ENCODE measurements at regions not wholly inside any gene's neighbourhood (a gene's known extent, or its start where the extent isn't known, plus 50 kb on each side); places are given as distances from the start of the nearest gene placed in this dataset.

- H3K36me3 ChIP-seq (ENCODE audit: control insufficient read depth, insufficient read depth, low read length), result no peaks in the 10 kb centered on the region
- no peaks in the 10 kb centered on the region for H3K9me3 Mint-ChIP-seq (ENCODE audit: unreplicated experiment)
- intact Hi-C loops (cut with micrococcal nuclease; ENCODE audit: unreplicated experiment), result no loop called here
- no peak overlapping the region for H3K4me3 Mint-ChIP-seq (ENCODE audit: unreplicated experiment)
- no TSS peak for BruUV-seq (replicated peaks)
- CTCF ChIA-PET, result no interaction called here
- H3K4me1 ChIP-seq, result peaks cover 4% of the 10 kb centered on the region; the same call in 1 of the 2 replicates
- TF ChIP-seq, protein P1, sequence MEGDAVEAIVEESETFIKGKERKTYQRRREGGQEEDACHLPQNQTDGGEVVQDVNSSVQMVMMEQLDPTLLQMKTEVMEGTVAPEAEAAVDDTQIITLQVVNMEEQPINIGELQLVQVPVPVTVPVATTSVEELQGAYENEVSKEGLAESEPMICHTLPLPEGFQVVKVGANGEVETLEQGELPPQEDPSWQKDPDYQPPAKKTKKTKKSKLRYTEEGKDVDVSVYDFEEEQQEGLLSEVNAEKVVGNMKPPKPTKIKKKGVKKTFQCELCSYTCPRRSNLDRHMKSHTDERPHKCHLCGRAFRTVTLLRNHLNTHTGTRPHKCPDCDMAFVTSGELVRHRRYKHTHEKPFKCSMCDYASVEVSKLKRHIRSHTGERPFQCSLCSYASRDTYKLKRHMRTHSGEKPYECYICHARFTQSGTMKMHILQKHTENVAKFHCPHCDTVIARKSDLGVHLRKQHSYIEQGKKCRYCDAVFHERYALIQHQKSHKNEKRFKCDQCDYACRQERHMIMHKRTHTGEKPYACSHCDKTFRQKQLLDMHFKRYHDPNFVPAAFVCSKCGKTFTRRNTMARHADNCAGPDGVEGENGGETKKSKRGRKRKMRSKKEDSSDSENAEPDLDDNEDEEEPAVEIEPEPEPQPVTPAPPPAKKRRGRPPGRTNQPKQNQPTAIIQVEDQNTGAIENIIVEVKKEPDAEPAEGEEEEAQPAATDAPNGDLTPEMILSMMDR (IDR thresholded peaks at IDR 0.05; ENCODE audit: insufficient read depth in 1 of 2, low read depth in 1 of 2, low read length in 1 of 2, severe bottlenecking in 1 of 2, unreplicated experiment in 1 of 2), result no peak
- H3K4me1 Mint-ChIP-seq (ENCODE audit: low read depth, unreplicated experiment), result no peaks in the 10 kb centered on the region
- no peak overlapping the region for H3K27ac Mint-ChIP-seq (ENCODE audit: unreplicated experiment)
- peaks cover 21% of the 10 kb centered on the region for H3K27me3 Mint-ChIP-seq (ENCODE audit: insufficient read depth, unreplicated experiment)
- no peaks in the 10 kb centered on the region for H3K9me3 ChIP-seq
- peaks cover 1% of the 10 kb centered on the region; the same call in 1 of the 2 replicates for H3K27me3 ChIP-seq (replicated peaks; ENCODE audit: control insufficient read depth, insufficient read depth, low read length)
- no peaks in the 10 kb centered on the region for H3K36me3 Mint-ChIP-seq (ENCODE audit: insufficient read depth, unreplicated experiment)
- no peak for DNase-seq
- POLR2A ChIA-PET, result no interaction called here
- H3K4me3 ChIP-seq (ENCODE audit: low read depth, low read length), result no peak overlapping the region
Measured at GRCh38 chr2:129888461-129888860, 91.0 kb upstream of the RAB6C start.

- DNase-seq, result no peak
Measured at GRCh38 chr2:129888896-129889295, 90.6 kb upstream of the RAB6C start.

DNA sequence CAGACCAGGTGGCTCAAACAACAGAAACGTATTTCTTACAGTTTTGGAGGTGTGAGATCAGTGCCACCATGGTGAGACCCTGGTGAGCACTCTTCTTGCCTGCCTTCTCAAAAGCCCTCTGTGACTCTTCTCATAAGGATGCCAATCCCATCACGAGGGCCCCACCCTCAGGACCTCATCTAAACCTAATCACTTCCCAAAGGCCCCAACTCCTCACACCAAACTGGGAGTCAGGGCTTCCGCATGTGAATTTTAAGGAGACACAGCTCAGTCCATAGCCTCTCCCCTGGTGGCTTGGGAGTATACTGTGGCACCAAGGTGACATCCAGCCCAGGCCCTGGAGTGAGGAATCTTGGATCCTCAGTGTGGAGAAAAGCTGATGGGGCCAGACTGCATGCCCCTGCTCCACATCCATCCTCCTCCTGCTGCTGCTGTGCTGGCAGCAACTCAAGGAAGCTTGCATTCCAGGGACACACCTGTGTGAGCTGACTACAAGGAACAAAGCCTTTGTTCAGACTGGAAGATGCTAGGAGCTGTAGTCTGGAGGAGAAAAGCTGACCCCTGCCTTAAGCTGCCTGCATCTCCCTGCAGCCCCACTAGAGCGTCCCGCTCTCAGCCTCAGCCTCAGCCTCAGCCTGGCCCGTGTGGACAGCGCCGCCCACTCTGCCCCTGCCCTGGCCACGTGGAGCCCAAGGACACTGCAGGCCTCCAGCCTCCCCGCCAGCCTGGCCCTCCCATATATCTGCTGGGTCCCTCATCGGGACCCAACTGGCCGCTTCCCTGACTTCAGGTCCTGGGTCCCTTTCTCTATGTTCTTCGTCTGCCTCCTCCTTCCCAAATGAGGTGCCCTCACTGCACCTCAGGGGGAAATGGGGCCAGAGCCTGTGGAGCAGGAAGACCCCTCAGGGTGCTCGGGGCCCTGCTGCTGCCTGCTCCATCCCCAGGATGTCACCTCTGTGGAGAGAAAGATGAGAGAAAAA, 87.8 kb upstream of the RAB6C start:
- no peaks in the 10 kb centered on the region for H3K4me1 Mint-ChIP-seq (ENCODE audit: low read depth, unreplicated experiment)
- Histone ChIP-seq H3K9me3 (no peaks in the 10 kb centered on the region), H3K27me3 (replicated peaks; ENCODE audit: control insufficient read depth, insufficient read depth, low read length) (peaks cover 1% of the 10 kb centered on the region; the same call in 1 of the 2 replicates), H3K4me3 (ENCODE audit: low read depth, low read length) (no peak overlapping the region), H3K36me3 (ENCODE audit: control insufficient read depth, insufficient read depth, low read length) (no peaks in the 10 kb centered on the region), H3K4me1 (no peaks in the 10 kb centered on the region; the same call in 1 of the 2 replicates)
- no peak for DNase-seq
- H3K27me3 Mint-ChIP-seq (ENCODE audit: insufficient read depth, unreplicated experiment), result peaks cover 30% of the 10 kb centered on the region
- no peak overlapping the region for H3K27ac Mint-ChIP-seq (ENCODE audit: unreplicated experiment)
- intact Hi-C loops (cut with micrococcal nuclease; ENCODE audit: unreplicated experiment), result no loop called here
- BruUV-seq (replicated peaks), result no TSS peak
- no peaks in the 10 kb centered on the region for H3K36me3 Mint-ChIP-seq (ENCODE audit: insufficient read depth, unreplicated experiment)
- TF ChIP-seq, protein P1 (IDR thresholded peaks at IDR 0.05; ENCODE audit: insufficient read depth in 1 of 2, low read depth in 1 of 2, low read length in 1 of 2, severe bottlenecking in 1 of 2, unreplicated experiment in 1 of 2), result no peak
- no peak overlapping the region for H3K4me3 Mint-ChIP-seq (ENCODE audit: unreplicated experiment)
- no peaks in the 10 kb centered on the region for H3K9me3 Mint-ChIP-seq (ENCODE audit: unreplicated experiment)
- ChIA-PET POLR2A (no interaction called here), CTCF (no interaction called here)

More at GRCh38 chr2:129888896-129889295, 90.6 kb upstream of the RAB6C start:
- POLR2A ChIA-PET, result no interaction called here
- CTCF ChIA-PET, result no interaction called here
- Histone ChIP-seq H3K4me1 (peaks cover 4% of the 10 kb centered on the region; the same call in 1 of the 2 replicates), H3K9me3 (no peaks in the 10 kb centered on the region), H3K27me3 (replicated peaks; ENCODE audit: control insufficient read depth, insufficient read depth, low read length) (peaks cover 1% of the 10 kb centered on the region; the same call in 1 of the 2 replicates), H3K36me3 (ENCODE audit: control insufficient read depth, insufficient read depth, low read length) (no peaks in the 10 kb centered on the region), H3K4me3 (ENCODE audit: low read depth, low read length) (no peak overlapping the region)
- Mint-ChIP-seq H3K27me3 (ENCODE audit: insufficient read depth, unreplicated experiment) (peaks cover 21% of the 10 kb centered on the region), H3K4me3 (ENCODE audit: unreplicated experiment) (no peak overlapping the region), H3K9me3 (ENCODE audit: unreplicated experiment) (no peaks in the 10 kb centered on the region), H3K27ac (ENCODE audit: unreplicated experiment) (no peak overlapping the region), H3K4me1 (ENCODE audit: low read depth, unreplicated experiment) (no peaks in the 10 kb centered on the region), H3K36me3 (ENCODE audit: insufficient read depth, unreplicated experiment) (no peaks in the 10 kb centered on the region)
- intact Hi-C loops (cut with micrococcal nuclease; ENCODE audit: unreplicated experiment), result no loop called here
- no TSS peak for BruUV-seq (replicated peaks)
- TF ChIP-seq, protein P1 (IDR thresholded peaks at IDR 0.05; ENCODE audit: insufficient read depth in 1 of 2, low read depth in 1 of 2, low read length in 1 of 2, severe bottlenecking in 1 of 2, unreplicated experiment in 1 of 2), result no peak

Measured in Caco-2 (cell line).